ENCODE measurements at regions not wholly inside any gene's neighbourhood (a gene's known extent, or its start where the extent isn't known, plus 50 kb on each side); places are given as distances from the start of the nearest gene placed in this dataset.

- TF ChIP-seq GATA2 (IDR thresholded peaks at IDR 0.05; ENCODE audit: low read depth, low read length) (no peak), GATA3 (IDR thresholded peaks at IDR 0.05; ENCODE audit: low read depth, low read length) (no peak)
Observed at GRCh38 chr6:88366672-88367071, 200.5 kb upstream of the CNR1 start.
